Astrocyte (in vitro differentiated cells and primary cell): ENCODE measurements at regions not wholly inside any gene's neighbourhood (a gene's known extent, or its start where the extent isn't known, plus 50 kb on each side); places are given as distances from the start of the nearest gene placed in this dataset.

Experiments
- EZH2 ChIP-seq: IDR thresholded peaks from 2 replicates; pipeline ENCODE4 v1.6.1; 2012; ENCODE audit warnings: mild to moderate bottlenecking, low read length, inconsistent platforms; ENCODE audit not compliant: insufficient read depth
- TF ChIP-seq, protein P1 (sequence below): IDR thresholded peaks from 2 replicates; pipeline ENCODE4 v1.5.1; 2011; ENCODE audit warnings: low read depth, mild to moderate bottlenecking, inconsistent platforms, low read length, moderate library complexity; ENCODE audit not compliant: insufficient read depth

GRCh38 chr10:125243532-125244253 is 83.3 kb upstream of the CTBP2 start:
- TF ChIP-seq, protein P1, sequence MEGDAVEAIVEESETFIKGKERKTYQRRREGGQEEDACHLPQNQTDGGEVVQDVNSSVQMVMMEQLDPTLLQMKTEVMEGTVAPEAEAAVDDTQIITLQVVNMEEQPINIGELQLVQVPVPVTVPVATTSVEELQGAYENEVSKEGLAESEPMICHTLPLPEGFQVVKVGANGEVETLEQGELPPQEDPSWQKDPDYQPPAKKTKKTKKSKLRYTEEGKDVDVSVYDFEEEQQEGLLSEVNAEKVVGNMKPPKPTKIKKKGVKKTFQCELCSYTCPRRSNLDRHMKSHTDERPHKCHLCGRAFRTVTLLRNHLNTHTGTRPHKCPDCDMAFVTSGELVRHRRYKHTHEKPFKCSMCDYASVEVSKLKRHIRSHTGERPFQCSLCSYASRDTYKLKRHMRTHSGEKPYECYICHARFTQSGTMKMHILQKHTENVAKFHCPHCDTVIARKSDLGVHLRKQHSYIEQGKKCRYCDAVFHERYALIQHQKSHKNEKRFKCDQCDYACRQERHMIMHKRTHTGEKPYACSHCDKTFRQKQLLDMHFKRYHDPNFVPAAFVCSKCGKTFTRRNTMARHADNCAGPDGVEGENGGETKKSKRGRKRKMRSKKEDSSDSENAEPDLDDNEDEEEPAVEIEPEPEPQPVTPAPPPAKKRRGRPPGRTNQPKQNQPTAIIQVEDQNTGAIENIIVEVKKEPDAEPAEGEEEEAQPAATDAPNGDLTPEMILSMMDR = no peak
- no peak for TF ChIP-seq EZH2
